ENCODE measurements at regions not wholly inside any gene's neighbourhood (a gene's known extent, or its start where the extent isn't known, plus 50 kb on each side); places are given as distances from the start of the nearest gene placed in this dataset.

- no peak for DNase-seq (ENCODE audit: low read depth in 2 of 2)
Measured at GRCh38 chr15:97479957-97480356, 480.5 kb upstream of the ARRDC4 start.

- DNase-seq (ENCODE audit: low read depth in 2 of 2), result no peak
Measured at GRCh38 chr15:97482521-97482920, 478.0 kb upstream of the ARRDC4 start.

- DNase-seq (ENCODE audit: low read depth in 2 of 2), result no peak
Measured at GRCh38 chr15:97483232-97483631, 477.3 kb upstream of the ARRDC4 start.

- no peak for DNase-seq (ENCODE audit: low read depth in 2 of 2)
Measured at GRCh38 chr15:97490429-97490828, 470.1 kb upstream of the ARRDC4 start.

GRCh38 chr15:97501291-97501690, 459.2 kb upstream of the ARRDC4 start:
- DNase-seq (ENCODE audit: low read depth in 2 of 2), result no peak

GRCh38 chr15:97502038-97502437, 458.5 kb upstream of the ARRDC4 start:
- no peak for DNase-seq (ENCODE audit: low read depth in 2 of 2)

GRCh38 chr15:97504031-97504792, 456.3 kb upstream of the ARRDC4 start:
- DNase-seq (ENCODE audit: low read depth in 2 of 2), result no peak

GRCh38 chr15:97517737-97518136, 442.8 kb upstream of the ARRDC4 start:
- no peak for DNase-seq (ENCODE audit: low read depth in 2 of 2)

GRCh38 chr15:97520689-97521088, 439.8 kb upstream of the ARRDC4 start:
- DNase-seq (ENCODE audit: low read depth in 2 of 2), result no peak

- DNase-seq (ENCODE audit: low read depth in 2 of 2), result no peak
Measured at GRCh38 chr15:97521381-97522285, 438.9 kb upstream of the ARRDC4 start.

GRCh38 chr15:97522347-97522746, 438.2 kb upstream of the ARRDC4 start:
- no peak for DNase-seq (ENCODE audit: low read depth in 2 of 2)

- no peak for DNase-seq (ENCODE audit: low read depth in 2 of 2)
Measured at GRCh38 chr15:97525809-97526208, 434.7 kb upstream of the ARRDC4 start.

GRCh38 chr15:97528238-97528637, 432.3 kb upstream of the ARRDC4 start:
- no peak for DNase-seq (ENCODE audit: low read depth in 2 of 2)

GRCh38 chr15:97545799-97546198, 414.7 kb upstream of the ARRDC4 start:
- DNase-seq (ENCODE audit: low read depth in 2 of 2), result no peak

- no peak for DNase-seq (ENCODE audit: low read depth in 2 of 2)
Measured at GRCh38 chr15:97547381-97547780, 413.1 kb upstream of the ARRDC4 start.

- DNase-seq (ENCODE audit: low read depth in 2 of 2), result no peak
Measured at GRCh38 chr15:97561529-97561928, 399.0 kb upstream of the ARRDC4 start.

- DNase-seq (ENCODE audit: low read depth in 2 of 2), result no peak
Measured at GRCh38 chr15:97563516-97563915, 397.0 kb upstream of the ARRDC4 start.

GRCh38 chr15:97566961-97567360, 393.5 kb upstream of the ARRDC4 start:
- no peak for DNase-seq (ENCODE audit: low read depth in 2 of 2)

- no peak for DNase-seq (ENCODE audit: low read depth in 2 of 2)
Measured at GRCh38 chr15:97567411-97567810, 393.1 kb upstream of the ARRDC4 start.

- DNase-seq (ENCODE audit: low read depth in 2 of 2), result no peak
Measured at GRCh38 chr15:97576929-97577645, 383.4 kb upstream of the ARRDC4 start.

- no peak for DNase-seq (ENCODE audit: low read depth in 2 of 2)
Measured at GRCh38 chr15:97585408-97585807, 375.1 kb upstream of the ARRDC4 start.

- DNase-seq (ENCODE audit: low read depth in 2 of 2), result no peak
Measured at GRCh38 chr15:97592778-97593177, 367.7 kb upstream of the ARRDC4 start.

All from stimulated activated CD4-positive, alpha-beta T cell treated with anti-CD3 and anti-CD28 coated beads, Interleukin-1b, Interleukin-23, amount 100 ng/mL, for 1 hour (primary cell).